Spleen (tissue), 11 donors: ENCODE measurements at regions not wholly inside any gene's neighbourhood (a gene's known extent, or its start where the extent isn't known, plus 50 kb on each side); places are given as distances from the start of the nearest gene placed in this dataset.

Experiments used
- DNase-seq: peaks from one replicate; pipeline ENCODE4 v3.0.0-alpha.2; 2020
- H3K27ac ChIP-seq, 8 donors: fragments of 200-600 bp; sonication (generic) in 7 of 8; 1 replicate in 4 of 8; 2 replicates in 4 of 8; pipeline versions ENCODE4 v1.5.0 to v1.8.0; 2016 to 2021; ENCODE audit warnings: inconsistent platforms in 4 of 8, mild to moderate bottlenecking in 4 of 8, moderate library complexity in 1 of 8
- H3K27me3 ChIP-seq, 7 donors: fragments of 200-600 bp; sonication (generic) in 6 of 7; replicated peaks in 1 of 7; 1 replicate in 4 of 7; 2 replicates in 3 of 7; pipeline versions ENCODE4 v1.5.0 to v1.8.0; 2016 to 2021; ENCODE audit warnings: inconsistent platforms in 3 of 7, mild to moderate bottlenecking in 1 of 7
- H3K36me3 ChIP-seq, 6 donors: fragments of 200-600 bp; sonication (generic) in 5 of 6; 1 replicate in 4 of 6; 2 replicates in 2 of 6; pipeline versions ENCODE4 v1.5.0 to v1.8.0; 2016 to 2021; ENCODE audit warnings: inconsistent platforms in 2 of 6
- H3K4me1 ChIP-seq, 6 donors: fragments of 200-600 bp; sonication (generic) in 5 of 6; 1 replicate in 3 of 6; 2 replicates in 3 of 6; pipeline versions ENCODE4 v1.5.0 to v1.8.0; 2016 to 2021; ENCODE audit warnings: inconsistent platforms in 3 of 6
- H3K4me3 ChIP-seq, 8 donors: fragments of 200-600 bp; sonication (generic) in 7 of 8; 1 replicate in 4 of 8; 2 replicates in 4 of 8; pipeline versions ENCODE4 v1.5.0 to v1.8.0; 2016 to 2021; ENCODE audit warnings: inconsistent platforms in 4 of 8, mild to moderate bottlenecking in 4 of 8, moderate library complexity in 2 of 8
- H3K9me3 ChIP-seq, 8 donors: fragments of 200-600 bp; sonication (generic) in 7 of 8; 1 replicate in 4 of 8; 2 replicates in 4 of 8; pipeline versions ENCODE4 v1.5.0 to v1.8.0; 2016 to 2021; ENCODE audit warnings: inconsistent platforms in 4 of 8
- CTCF ChIP-seq, 11 experiments: fragments of 200-600 bp in 7 of 11; fragments of 450-650 bp in 4 of 11; sonication (generic) in 4 of 11; IDR thresholded peaks in 8 of 11; conservative IDR thresholded peaks in 3 of 11; 1 replicate in 7 of 11; 2 replicates in 4 of 11; pipeline versions ENCODE4 v1.4.0 to v1.8.0; 2016 to 2021; ENCODE audit warnings: antibody characterized with exemption in 11 of 11, inconsistent platforms in 4 of 11, mild to moderate bottlenecking in 1 of 11
- POLR2A ChIP-seq, 3 donors: fragments of 450-650 bp; IDR thresholded peaks; one replicate each; pipeline ENCODE4 v1.5.1; 2017; ENCODE audit warnings: antibody characterized with exemption in 3 of 3, mild to moderate bottlenecking in 1 of 3
- POLR2AphosphoS5 ChIP-seq, 3 donors: sonication (generic); formaldehyde crosslinking; IDR thresholded peaks; one replicate each; pipeline ENCODE4 v1.5.1; 2017; ENCODE audit warnings: antibody characterized with exemption in 3 of 3
- WGBS, 5 donors: extraction: QIAGEN DNeasy Blood & Tissue Kit in 3 of 5; methylation state at CpG; one replicate each; pipeline versions ENCODE4 v1.1.5 to v1.1.7; 2013 to 2018; 5-methylcytosine and 5-hydroxymethylcytosine counted together
- intact Hi-C: fragments of 100-400 bp; cut with DNase I; formaldehyde crosslinking; loops from one replicate; pipeline ENCODE4 v1.15.0; 2023; ENCODE audit warnings: low total_unique reads
- donor health status: healthy with polysubstance abuse.
- donor health status: DM: no; HTN: no; CAD: no; lungs with moderate emphysema.
- donor health status: DM: no; HTN: no; CAD: no.
- donor health status: Bipolar disorder and iron deficiency.
- donor health status: healthy.
- donor health status: DM: no; HTN: no; CAD: no.
- donor health status: DM: yes; HTN: yes; CAD: no.

- H3K4me3 ChIP-seq, result no peak overlapping the region
- H3K27me3 ChIP-seq, result no peaks in the 10 kb centered on the region
- TF ChIP-seq POLR2A (IDR thresholded peaks at IDR 0.05) (no peak), CTCF (IDR thresholded peaks at IDR 0.05 in 8 of 11, conservative IDR thresholded peaks at IDR 0.05 in 3 of 11) (no peak), POLR2AphosphoS5 (IDR thresholded peaks at IDR 0.05) (no peak)
- intact Hi-C loops, result no loop called here
- no peaks in the 10 kb centered on the region for H3K36me3 ChIP-seq
- H3K27ac ChIP-seq, result no peak overlapping the region
- H3K4me1 ChIP-seq, result no peaks in the 10 kb centered on the region
- WGBS, 5 donors, result 87 to 100% (median 91%) methylated on average over 1 of the region's 1 CpG
- H3K9me3 ChIP-seq, result peaks cover 0 to 15% (median 9%) of the 10 kb centered on the region in 8 donors
- DNase-seq, result no peak
Observed at GRCh38 chr6:140388815-140389214, 1014.4 kb upstream of the CITED2 start.

GRCh38 chr6:140388192-140388802 lies 1013.8 kb upstream of the CITED2 start:
- TF ChIP-seq POLR2AphosphoS5 (IDR thresholded peaks at IDR 0.05), result no peak
- TF ChIP-seq CTCF (IDR thresholded peaks at IDR 0.05 in 8 of 11, conservative IDR thresholded peaks at IDR 0.05 in 3 of 11), result no peak
- no peak for TF ChIP-seq POLR2A (IDR thresholded peaks at IDR 0.05)
- no peaks in the 10 kb centered on the region for H3K27me3 ChIP-seq
- H3K4me3 ChIP-seq, result no peak overlapping the region
- no peaks in the 10 kb centered on the region for H3K4me1 ChIP-seq
- 63 to 76% (median 73%) methylated on average over 2 of the region's 2 CpGs for WGBS, 5 donors
- no peak overlapping the region for H3K27ac ChIP-seq
- no peak for DNase-seq
- intact Hi-C loops, result no loop called here
- H3K9me3 ChIP-seq, result peaks cover 0 to 15% (median 9%) of the 10 kb centered on the region in 8 donors
- H3K36me3 ChIP-seq, result no peaks in the 10 kb centered on the region

- Histone ChIP-seq H3K4me3 (no peak overlapping the region), H3K27me3 (no peaks in the 10 kb centered on the region), H3K9me3 (peaks cover 0 to 15% (median 9%) of the 10 kb centered on the region in 8 donors), H3K27ac (no peak overlapping the region), H3K36me3 (no peaks in the 10 kb centered on the region), H3K4me1 (peaks cover 0 to 3% (median 0%) of the 10 kb centered on the region in 6 donors)
- no peak for DNase-seq
- 85 to 90% (median 87%) methylated on average over 3 of the region's 3 CpGs for WGBS, 5 donors
- intact Hi-C loops, result no loop called here
- TF ChIP-seq CTCF (IDR thresholded peaks at IDR 0.05 in 8 of 11, conservative IDR thresholded peaks at IDR 0.05 in 3 of 11), result no peak
- no peak for TF ChIP-seq POLR2AphosphoS5 (IDR thresholded peaks at IDR 0.05)
- TF ChIP-seq POLR2A (IDR thresholded peaks at IDR 0.05), result no peak
Observed at GRCh38 chr6:140385679-140386078, 1011.2 kb upstream of the CITED2 start.

- Histone ChIP-seq H3K27ac (no peak overlapping the region), H3K9me3 (peaks cover 0 to 15% (median 9%) of the 10 kb centered on the region in 8 donors), H3K27me3 (no peaks in the 10 kb centered on the region), H3K4me1 (peaks cover 0 to 3% (median 0%) of the 10 kb centered on the region in 6 donors), H3K4me3 (no peak overlapping the region), H3K36me3 (no peaks in the 10 kb centered on the region)
- WGBS, 5 donors, result 59 to 76% (median 63%) methylated on average over 2 of the region's 2 CpGs
- intact Hi-C loops, result no loop called here
- DNase-seq, result no peak
- TF ChIP-seq POLR2A (IDR thresholded peaks at IDR 0.05) (no peak), POLR2AphosphoS5 (IDR thresholded peaks at IDR 0.05) (no peak), CTCF (IDR thresholded peaks at IDR 0.05 in 8 of 11, conservative IDR thresholded peaks at IDR 0.05 in 3 of 11) (no peak)
Observed at GRCh38 chr6:140382355-140382754, 1007.9 kb upstream of the CITED2 start.
